Stimulated activated effector memory CD8-positive, alpha-beta T cell treated with anti-CD3 and anti-CD28 coated beads, Interleukin-12 subunit alpha, Interleukin-12 subunit beta, amount 100 ng/mL, for 72 hours (primary cell): ENCODE measurements at regions not wholly inside any gene's neighbourhood (a gene's known extent, or its start where the extent isn't known, plus 50 kb on each side); places are given as distances from the start of the nearest gene placed in this dataset.
"Not testable (repeated sequence)": the region's sequence is repeated elsewhere in the genome, so short reads cannot be mapped to it uniquely, and the experiment has no call there.

Experiments used
- ATAC-seq: fragments of 150-1000 bp; cut with Tn5 transposase; 2 replicates; pipeline ENCODE4 v1.10.0; 2021
- DNase-seq, 2 donors: peaks; one replicate each; pipeline ENCODE4 v3.0.0; 2021 to 2022; ENCODE audit warnings: low spot score in 2 of 2
- H3K27ac Mint-ChIP-seq: one replicate; pipeline ENCODE4 v1.8.0; 2022; ENCODE audit warnings: mild to moderate bottlenecking, mixed read lengths
- H3K36me3 Mint-ChIP-seq: one replicate; pipeline ENCODE4 v1.8.0; 2022; ENCODE audit warnings: mild to moderate bottlenecking, mixed read lengths
- H3K4me1 Mint-ChIP-seq: one replicate; pipeline ENCODE4 v1.8.0; 2022; ENCODE audit warnings: mixed read lengths
- H3K4me3 Mint-ChIP-seq: one replicate; pipeline ENCODE4 v1.8.0; 2022; ENCODE audit warnings: mild to moderate bottlenecking, mixed read lengths
- H3K9me3 Mint-ChIP-seq: one replicate; pipeline ENCODE4 v1.8.0; 2022; ENCODE audit warnings: mixed read lengths

DNA sequence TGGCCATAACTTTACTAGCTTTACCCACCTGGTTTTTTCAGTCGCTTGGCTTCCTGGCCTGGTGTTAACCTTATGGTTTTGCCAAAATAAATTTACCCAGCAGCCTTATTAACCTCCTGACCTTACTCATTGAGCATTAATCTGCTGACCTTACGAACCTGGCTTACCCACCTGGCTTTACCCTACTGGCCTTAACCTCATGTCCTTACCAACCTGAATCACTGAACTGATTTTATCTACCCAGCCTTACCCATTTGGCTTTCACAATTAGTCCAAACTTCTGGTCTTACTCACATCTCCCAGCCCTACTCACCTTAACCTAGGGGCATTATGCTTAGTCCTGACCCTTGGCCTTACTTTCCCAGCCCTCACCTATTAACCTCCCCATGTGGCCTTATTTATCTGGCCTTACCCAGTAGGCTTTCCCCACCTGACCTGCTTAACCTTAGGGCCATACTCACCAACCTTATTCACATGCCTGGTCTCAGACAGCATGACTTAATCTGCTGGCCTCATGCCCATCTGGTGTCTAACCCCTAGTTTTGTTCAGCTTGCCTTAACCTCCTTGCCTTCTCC lies 93.4 kb downstream of the IL12A start:
- H3K4me3 Mint-ChIP-seq: no peak overlapping the region
- H3K4me1 Mint-ChIP-seq: no peaks in the 10 kb centered on the region
- ATAC-seq: peak; percentile 23
- H3K27ac Mint-ChIP-seq: no peak overlapping the region
- no peak for DNase-seq
- no peaks in the 10 kb centered on the region for H3K36me3 Mint-ChIP-seq
- H3K9me3 Mint-ChIP-seq: no peaks in the 10 kb centered on the region

DNA sequence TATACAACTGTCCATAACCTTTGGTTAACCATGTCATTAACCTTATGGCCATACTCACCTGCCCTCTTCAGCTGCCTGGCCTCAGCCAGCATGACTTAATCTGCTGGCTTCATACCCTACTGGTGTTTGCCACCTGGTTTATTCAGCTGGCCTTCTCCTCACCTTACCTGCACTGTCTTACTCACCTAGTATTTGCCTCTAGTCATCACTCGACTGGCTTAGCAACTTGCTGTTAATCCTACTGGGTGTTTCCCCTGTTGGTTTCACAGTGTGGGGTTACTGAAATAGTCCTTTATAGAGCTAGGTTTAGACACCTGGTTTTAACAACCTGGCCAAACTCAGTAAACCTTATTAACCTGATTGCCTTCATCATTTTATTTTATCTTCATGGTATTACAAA lies 96.4 kb downstream of the IL12A start:
- ATAC-seq: no peak
- no peaks in the 10 kb centered on the region for H3K4me1 Mint-ChIP-seq
- H3K27ac Mint-ChIP-seq: no peak overlapping the region
- H3K36me3 Mint-ChIP-seq: no peaks in the 10 kb centered on the region
- no peak for DNase-seq
- no peaks in the 10 kb centered on the region for H3K9me3 Mint-ChIP-seq
- no peak overlapping the region for H3K4me3 Mint-ChIP-seq

DNA sequence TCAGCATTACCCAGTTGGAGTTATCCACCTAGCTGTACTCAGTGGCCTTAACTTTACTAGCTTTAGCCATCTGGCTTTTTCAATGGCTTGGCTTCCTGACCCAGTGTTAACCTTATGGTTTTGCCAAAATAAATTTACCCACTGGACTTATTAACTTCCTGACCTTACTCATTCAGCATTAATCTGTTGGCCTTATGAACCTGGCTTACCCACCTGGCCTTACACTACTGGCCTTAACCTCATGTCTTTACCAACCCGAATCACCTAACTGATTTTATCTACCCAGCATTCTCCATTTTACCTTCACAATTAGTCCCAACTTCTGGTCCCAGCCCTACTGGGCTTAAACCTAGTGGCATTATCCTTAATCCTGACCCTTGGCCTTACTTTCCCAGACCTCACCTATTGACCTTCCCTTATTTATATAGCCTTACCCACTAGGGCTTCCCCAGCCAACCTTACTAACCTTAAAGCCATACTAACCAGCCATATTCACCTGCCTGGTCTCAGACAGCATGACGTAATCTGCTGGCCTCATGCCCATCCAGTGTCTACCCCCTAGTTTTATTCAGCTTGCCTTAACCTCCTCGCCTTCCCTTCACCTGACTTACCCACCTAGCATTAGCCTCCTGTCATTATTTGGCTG lies 100.0 kb downstream of the IL12A start:
- no peak overlapping the region for H3K4me3 Mint-ChIP-seq
- no peak overlapping the region for H3K27ac Mint-ChIP-seq

DNA sequence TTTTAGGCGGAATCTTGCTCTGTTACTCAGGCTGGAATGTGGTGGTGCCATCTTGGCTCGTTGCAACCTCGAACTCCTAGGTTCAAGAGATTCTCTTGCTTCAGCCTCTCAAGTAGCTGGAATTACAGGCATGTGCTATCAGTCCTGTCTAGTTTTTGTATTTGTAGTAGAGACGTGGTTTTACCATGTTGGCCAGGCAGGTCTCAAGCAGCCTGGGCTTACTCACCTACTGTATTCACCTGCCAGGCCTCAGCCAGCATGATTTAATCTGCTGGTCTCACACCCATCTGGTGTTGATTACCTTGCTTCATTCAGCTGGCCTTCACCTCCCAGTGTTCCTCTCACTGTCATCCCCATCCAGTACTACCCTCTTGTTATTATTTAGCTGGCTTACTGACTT lies 102.0 kb downstream of the IL12A start:
- H3K4me3 Mint-ChIP-seq: no peak overlapping the region
- no peaks in the 10 kb centered on the region for H3K9me3 Mint-ChIP-seq
- H3K27ac Mint-ChIP-seq: no peak overlapping the region
- H3K36me3 Mint-ChIP-seq: no peaks in the 10 kb centered on the region
- DNase-seq (no peak), ATAC-seq (no peak)
- no peaks in the 10 kb centered on the region for H3K4me1 Mint-ChIP-seq

More for the DNA sequence above, 100.0 kb downstream of the IL12A start:
- Mint-ChIP-seq H3K4me1 (no peaks in the 10 kb centered on the region), H3K9me3 (no peaks in the 10 kb centered on the region), H3K36me3 (no peaks in the 10 kb centered on the region)
- no peak for ATAC-seq
- no peak for DNase-seq

DNA sequence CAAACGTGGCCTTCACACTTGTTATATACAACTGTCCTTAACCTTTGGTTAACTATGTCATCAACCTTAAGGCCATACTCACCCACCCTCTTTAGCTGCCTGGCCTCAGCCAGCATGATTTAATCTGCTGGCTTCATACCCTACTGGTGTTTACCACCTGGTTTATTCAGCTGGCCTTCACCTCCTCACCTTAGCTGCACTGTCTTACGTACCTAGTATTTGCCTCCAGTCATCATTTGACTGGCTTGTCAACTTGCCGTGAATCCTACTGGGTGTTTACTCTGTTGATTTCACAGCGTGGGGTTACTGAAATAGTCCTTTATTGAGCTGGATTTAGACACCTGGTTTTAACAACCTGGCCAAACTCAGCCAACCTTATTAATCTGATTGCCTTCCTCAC lies 102.8 kb downstream of the IL12A start:
- Mint-ChIP-seq H3K27ac (no peak overlapping the region), H3K4me3 (no peak overlapping the region), H3K4me1 (no peaks in the 10 kb centered on the region), H3K9me3 (no peaks in the 10 kb centered on the region), H3K36me3 (no peaks in the 10 kb centered on the region)
- ATAC-seq (no peak), DNase-seq (no peak)

DNA sequence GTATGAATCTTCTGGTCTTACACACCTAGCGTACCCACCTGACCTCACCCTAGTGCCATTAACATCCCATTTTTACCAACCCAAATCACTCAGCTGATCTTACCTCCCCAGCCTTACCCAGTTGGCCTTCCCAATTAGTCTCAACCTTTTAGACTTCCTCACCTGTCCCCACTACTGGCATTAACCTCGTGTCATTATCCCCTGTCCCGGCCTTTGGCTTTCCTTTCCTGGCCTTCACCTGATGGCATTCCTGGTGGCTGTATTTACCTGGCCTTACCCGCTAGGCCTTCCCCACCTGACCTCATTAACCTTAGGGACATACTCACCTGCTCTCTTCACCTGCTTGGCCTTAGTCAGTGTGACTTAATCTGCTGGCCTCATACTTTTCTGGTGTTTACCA lies 104.1 kb downstream of the IL12A start:
- Mint-ChIP-seq H3K4me1 (no peaks in the 10 kb centered on the region), H3K9me3 (no peaks in the 10 kb centered on the region), H3K36me3 (no peaks in the 10 kb centered on the region), H3K4me3 (no peak overlapping the region), H3K27ac (no peak overlapping the region)
- ATAC-seq (no peak), DNase-seq (no peak)

DNA sequence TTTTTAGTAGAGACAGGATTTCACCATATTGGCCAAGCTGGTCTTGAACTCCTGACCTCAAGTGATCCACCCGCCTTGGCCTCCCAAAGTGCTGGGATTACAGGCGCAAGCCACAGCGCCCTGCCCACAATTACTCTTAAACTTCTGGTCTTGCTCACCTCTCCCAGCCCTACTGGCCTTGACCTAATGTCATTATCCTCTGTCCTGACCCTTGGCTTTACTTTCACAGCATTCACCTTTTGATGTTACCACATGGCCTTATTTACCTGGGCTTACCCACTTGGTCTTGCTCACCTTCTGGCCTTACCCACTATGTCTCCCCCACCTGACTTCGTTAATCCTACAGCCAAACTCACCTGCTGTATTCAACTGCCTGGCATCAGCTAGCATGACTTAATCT lies 105.9 kb downstream of the IL12A start:
- no peaks in the 10 kb centered on the region for H3K36me3 Mint-ChIP-seq
- ATAC-seq (no peak), DNase-seq (no peak)
- H3K4me3 Mint-ChIP-seq: no peak overlapping the region
- H3K27ac Mint-ChIP-seq: no peak overlapping the region
- H3K9me3 Mint-ChIP-seq: no peaks in the 10 kb centered on the region
- H3K4me1 Mint-ChIP-seq: no peaks in the 10 kb centered on the region

DNA sequence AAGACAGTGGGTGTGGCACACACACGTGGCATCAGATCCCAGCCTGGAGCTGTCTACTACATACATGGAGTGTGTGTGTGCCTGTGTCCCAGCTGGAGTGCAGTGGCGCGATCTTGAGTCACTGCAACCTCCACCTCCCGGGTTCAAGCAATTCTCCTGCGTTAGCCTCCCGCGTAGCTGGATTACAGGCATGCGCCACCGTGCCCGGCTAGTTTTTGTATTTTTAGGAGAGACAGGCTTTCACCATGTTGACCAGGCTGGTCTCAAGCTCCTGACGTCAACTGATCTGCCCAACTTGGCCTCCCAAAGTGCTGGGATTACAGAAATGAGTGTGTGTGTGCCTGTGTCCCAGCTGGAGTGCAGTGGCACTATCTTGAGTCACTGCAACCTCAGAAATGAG lies 108.8 kb downstream of the IL12A start:
- Mint-ChIP-seq H3K9me3 (no peaks in the 10 kb centered on the region), H3K27ac (no peak overlapping the region), H3K36me3 (no peaks in the 10 kb centered on the region), H3K4me3 (no peak overlapping the region), H3K4me1 (no peaks in the 10 kb centered on the region)
- no peak for ATAC-seq
- DNase-seq: no peak

DNA sequence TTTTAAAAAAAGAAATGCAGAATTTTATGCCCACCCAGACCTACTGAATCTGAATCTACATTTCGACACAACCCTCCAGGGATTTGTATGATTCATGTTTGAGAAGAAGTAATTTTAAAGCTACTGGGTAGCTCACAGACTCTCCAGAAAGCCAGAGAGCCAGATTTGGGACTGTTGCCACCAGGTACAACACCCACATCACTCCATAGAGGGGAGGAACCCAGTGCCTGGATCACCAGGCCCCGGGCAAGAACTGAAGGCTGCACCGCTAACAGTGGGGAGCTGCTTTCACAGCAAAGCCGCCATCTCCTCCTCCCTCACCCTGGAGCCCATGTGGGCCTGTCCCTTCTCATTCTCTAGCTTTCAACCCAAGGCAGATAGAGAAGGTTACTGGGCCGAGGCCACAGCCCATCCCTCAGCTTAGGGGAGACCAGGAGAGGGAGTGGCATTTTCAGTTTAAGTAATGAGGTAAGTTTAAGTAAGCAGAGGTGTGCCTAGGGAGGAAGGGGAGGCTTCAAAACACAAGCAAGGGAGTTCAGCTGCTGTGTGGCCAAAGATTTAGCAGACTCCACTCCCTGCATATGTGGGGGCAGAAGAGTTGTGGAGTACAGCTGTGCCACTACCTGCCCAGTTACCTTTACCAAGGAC lies 109.8 kb downstream of the IL12A start:
- Mint-ChIP-seq H3K36me3 (no peaks in the 10 kb centered on the region), H3K4me3 (no peak overlapping the region), H3K4me1 (no peaks in the 10 kb centered on the region), H3K27ac (no peak overlapping the region), H3K9me3 (no peaks in the 10 kb centered on the region)
- DNase-seq (no peak), ATAC-seq (no peak)

DNA sequence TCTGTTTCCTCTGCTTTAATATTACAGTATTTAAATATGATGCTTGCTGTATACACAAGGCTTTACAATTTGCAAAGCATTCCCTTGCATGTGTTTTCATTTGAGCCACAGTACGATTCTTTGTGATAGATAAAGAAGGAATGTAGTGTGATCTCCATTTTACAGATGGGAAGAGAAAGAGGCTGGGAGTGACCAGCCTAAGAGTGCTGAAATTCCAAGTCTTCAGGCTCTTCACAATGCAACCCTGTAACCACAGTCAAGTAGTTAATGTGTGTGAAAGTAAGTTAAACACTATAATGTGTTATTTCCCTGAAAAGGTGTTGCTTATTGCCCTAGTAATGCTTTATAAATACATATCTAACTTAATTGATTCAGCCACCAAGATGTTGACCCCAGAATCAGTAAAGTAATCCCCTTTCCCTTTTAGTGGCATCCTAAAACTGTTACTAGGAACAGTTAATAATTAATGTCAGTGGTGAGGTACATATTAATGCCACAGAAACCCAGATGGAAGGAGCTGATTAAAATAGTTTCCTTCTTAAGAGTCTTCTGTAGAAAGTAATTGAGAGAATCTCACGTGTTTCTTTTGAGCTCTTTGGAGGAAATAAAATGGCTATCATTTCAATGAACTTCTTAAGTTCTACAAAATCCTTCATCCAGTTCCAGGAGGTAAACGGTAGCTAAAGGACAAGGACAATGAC lies 110.4 kb downstream of the IL12A start:
- no peak overlapping the region for H3K27ac Mint-ChIP-seq
- no peak for ATAC-seq
- H3K36me3 Mint-ChIP-seq: no peaks in the 10 kb centered on the region
- H3K4me3 Mint-ChIP-seq: no peak overlapping the region
- no peaks in the 10 kb centered on the region for H3K9me3 Mint-ChIP-seq
- no peaks in the 10 kb centered on the region for H3K4me1 Mint-ChIP-seq
- DNase-seq: no peak

DNA sequence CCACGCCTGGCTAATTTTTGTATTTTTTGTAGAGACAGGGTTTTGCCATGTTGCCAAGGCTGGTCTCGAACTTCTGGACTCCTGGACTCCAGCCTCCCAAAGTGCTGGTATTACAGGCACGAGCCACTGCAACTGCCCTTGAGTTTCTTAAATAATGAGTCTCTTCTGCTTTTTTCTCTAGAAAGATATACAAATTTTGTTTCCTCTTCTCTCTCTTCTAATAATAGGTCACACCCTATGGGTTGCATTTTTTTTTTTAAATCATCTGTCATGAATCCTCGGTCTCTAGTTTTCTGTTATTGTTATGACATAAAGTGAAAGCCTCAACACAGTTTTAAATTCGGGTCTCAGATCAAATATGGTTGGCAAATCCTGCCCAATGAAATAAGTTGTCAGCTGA lies 111.2 kb downstream of the IL12A start:
- H3K27ac Mint-ChIP-seq: no peak overlapping the region

DNA sequence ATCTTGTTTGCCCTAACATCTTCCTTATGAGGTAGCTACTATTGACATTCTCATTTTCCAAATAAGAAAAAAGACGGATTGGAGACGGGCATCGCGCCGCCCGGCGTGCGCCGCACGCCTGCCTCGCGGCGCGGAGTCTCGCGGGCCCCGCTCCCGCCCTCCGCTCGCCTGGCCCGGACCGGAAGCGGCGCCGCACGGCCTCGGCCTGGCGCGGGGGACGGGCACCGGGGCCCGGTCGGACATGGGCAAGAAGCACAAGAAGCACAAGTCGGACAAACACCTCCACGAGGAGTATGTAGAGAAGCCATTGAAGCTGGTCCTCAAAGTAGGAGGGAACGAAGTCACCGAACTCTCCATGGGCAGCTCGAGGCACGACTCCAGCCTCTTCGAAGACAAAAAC lies 112.0 kb downstream of the IL12A start:
- DNase-seq: no peak
- H3K4me1 Mint-ChIP-seq: no peaks in the 10 kb centered on the region
- no peak for ATAC-seq

More for the DNA sequence above, 111.2 kb downstream of the IL12A start:
- no peak for ATAC-seq
- H3K4me1 Mint-ChIP-seq: no peaks in the 10 kb centered on the region
- DNase-seq: no peak
- no peaks in the 10 kb centered on the region for H3K36me3 Mint-ChIP-seq
- no peak overlapping the region for H3K4me3 Mint-ChIP-seq
- H3K9me3 Mint-ChIP-seq: no peaks in the 10 kb centered on the region

DNA sequence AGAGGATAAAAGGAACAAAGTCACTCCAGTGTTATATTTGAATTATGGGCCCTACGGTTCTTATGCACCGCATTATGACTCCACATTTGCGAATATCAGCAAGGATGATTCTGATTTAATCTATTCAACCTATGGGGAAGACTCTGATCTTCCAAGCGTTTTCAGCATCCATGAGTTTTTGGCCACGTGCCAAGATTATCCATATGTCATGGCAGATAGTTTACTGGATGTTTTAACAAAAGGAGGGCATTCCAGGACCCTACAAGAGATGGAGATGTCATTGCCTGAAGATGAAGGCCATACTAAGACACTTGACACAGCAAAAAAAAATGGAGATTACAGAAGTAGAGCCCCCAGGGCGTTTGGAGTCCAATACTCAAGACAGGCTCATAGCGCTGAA lies 113.4 kb downstream of the IL12A start:
- H3K36me3 Mint-ChIP-seq, H3K27ac Mint-ChIP-seq, ATAC-seq, H3K9me3 Mint-ChIP-seq, H3K4me1 Mint-ChIP-seq, DNase-seq, H3K4me3 Mint-ChIP-seq: not testable (repeated sequence)

More for the DNA sequence above, 112.0 kb downstream of the IL12A start:
- no peaks in the 10 kb centered on the region for H3K9me3 Mint-ChIP-seq
- no peak overlapping the region for H3K27ac Mint-ChIP-seq
- H3K36me3 Mint-ChIP-seq: no peaks in the 10 kb centered on the region
- H3K4me3 Mint-ChIP-seq: no peak overlapping the region

DNA sequence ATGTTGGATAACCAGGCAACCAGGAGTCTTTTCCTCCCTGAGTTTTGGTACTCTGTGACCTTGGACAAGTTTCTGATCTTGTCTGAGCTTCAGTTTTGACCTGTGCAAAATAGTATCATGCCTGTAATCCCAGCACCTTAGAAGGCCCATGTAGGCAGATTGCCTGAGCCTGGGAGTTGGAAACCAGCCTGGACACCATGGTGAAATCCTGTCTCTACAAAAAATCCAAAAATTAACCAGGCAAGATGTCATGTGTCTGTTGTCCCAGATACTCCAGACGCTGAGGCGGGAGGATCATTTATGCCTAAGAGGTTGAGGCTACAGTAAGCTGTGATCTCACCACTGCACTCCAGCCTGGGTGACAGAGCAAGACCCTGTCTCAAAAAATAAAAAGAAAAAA lies 114.8 kb downstream of the IL12A start:
- no peak for DNase-seq
- H3K27ac Mint-ChIP-seq: no peak overlapping the region
- H3K4me1 Mint-ChIP-seq: no peaks in the 10 kb centered on the region
- H3K9me3 Mint-ChIP-seq: no peaks in the 10 kb centered on the region
- H3K4me3 Mint-ChIP-seq: no peak overlapping the region
- no peaks in the 10 kb centered on the region for H3K36me3 Mint-ChIP-seq
- ATAC-seq: no peak

DNA sequence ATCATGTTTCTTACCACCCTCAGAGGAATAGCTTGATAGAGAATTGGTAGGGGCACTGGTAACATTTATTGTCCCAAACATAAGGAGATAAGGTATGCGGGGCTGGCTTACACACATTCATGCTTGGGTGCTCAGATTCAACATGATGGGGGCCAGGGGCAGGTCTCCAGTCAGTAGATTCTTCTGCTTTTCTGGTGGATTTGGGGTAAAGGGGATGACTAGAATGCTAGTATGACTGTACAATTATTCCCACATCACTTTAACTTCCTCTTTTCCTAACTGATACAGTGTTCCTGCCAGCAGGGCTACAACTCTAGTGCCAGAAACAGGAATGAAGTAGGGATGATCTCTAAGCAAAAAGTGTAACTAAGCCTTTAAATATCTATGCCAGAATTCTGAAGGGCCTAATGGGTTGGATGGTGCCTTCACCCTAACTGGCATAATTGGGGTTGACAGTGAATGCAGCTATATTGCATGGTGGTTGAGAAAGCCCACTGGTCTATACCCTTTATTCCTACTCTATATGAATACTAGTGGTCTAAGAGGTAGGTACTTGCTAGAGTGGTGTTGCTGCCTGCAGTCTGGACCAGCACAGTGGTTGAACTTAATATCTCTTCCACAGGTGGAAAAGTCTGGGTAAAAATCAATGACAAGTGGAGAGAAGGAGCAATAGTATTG lies 117.4 kb downstream of the IL12A start:
- ATAC-seq (peak; percentile 34), DNase-seq (no peak)
- no peaks in the 10 kb centered on the region for H3K36me3 Mint-ChIP-seq
- H3K27ac Mint-ChIP-seq: no peak overlapping the region
- no peak overlapping the region for H3K4me3 Mint-ChIP-seq
- no peaks in the 10 kb centered on the region for H3K4me1 Mint-ChIP-seq
- H3K9me3 Mint-ChIP-seq: no peaks in the 10 kb centered on the region
